H1 (cell line): ENCODE measurements at regions not wholly inside any gene's neighbourhood (a gene's known extent, or its start where the extent isn't known, plus 50 kb on each side); places are given as distances from the start of the nearest gene placed in this dataset.

ENCODE experiments used
- POLR2AphosphoS5 ChIP-seq: IDR thresholded peaks from 2 replicates; pipeline ENCODE4 v1.6.1; 2011; ENCODE audit warnings: low read depth, low read length

- no peak for TF ChIP-seq POLR2AphosphoS5
These were observed 161.0 kb downstream of the C16orf95 start (continued) for GRCh38 chr16:87156195-87156594.
